ENCODE measurements at regions not wholly inside any gene's neighbourhood (a gene's known extent, or its start where the extent isn't known, plus 50 kb on each side); places are given as distances from the start of the nearest gene placed in this dataset.

DNA sequence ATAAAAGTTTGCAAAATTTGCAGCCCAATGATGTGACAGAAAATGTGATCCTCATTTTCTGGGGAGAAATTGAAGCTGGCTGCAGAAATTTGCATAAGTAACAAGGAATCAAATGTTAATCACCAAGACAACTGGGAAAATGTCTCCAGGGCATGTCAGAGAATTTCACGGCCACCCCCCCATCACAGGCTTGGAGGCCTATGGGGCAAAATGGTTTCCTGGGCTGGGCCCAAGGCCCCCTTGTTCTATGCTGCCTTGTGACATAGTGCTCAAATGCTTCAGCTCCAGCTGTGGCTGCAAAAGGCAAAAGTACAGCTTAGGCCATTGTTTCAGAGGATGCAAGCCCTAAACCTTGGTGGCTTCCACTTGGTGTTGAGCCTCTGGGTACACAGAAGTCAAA, 1202.6 kb downstream of the EPHA7 start:
- DNase-seq (ENCODE audit: insufficient read length) (no peak), FAIRE-seq (no peak)
- TF ChIP-seq POLR2A (IDR thresholded peaks at IDR 0.05; ENCODE audit: low read depth, low read length) (no peak), POLR2AphosphoS5 (IDR thresholded peaks at IDR 0.05; ENCODE audit: low read depth, low read length) (no peak), TAF1 (IDR thresholded peaks at IDR 0.05; ENCODE audit: borderline replicate concordance, low read depth, low read length) (no peak)

DNA sequence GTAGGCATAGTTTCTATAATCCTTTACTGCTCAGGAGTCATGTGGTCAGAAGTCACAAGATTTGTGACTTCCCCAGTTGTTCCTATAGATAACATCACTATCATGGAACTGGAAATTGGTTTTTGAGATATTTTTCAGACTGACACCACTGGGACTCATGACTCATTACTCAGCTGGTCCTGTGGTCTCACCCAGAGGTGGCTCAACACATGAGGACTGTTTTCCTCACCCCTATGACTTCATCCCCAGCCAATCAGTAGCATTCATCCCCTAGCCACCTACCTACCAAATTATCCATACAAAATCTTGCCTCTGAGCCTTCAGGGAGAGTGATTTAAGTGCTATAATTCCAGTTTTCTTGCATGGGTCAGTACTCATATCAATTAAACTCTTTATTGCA, 1217.7 kb downstream of the EPHA7 start:
- TF ChIP-seq POLR2A (IDR thresholded peaks at IDR 0.05; ENCODE audit: low read depth, low read length) (no peak), POLR2AphosphoS5 (IDR thresholded peaks at IDR 0.05; ENCODE audit: low read depth, low read length) (no peak), TAF1 (IDR thresholded peaks at IDR 0.05; ENCODE audit: borderline replicate concordance, low read depth, low read length) (no peak)
- no peak for FAIRE-seq
- DNase-seq (ENCODE audit: insufficient read length): no peak

DNA sequence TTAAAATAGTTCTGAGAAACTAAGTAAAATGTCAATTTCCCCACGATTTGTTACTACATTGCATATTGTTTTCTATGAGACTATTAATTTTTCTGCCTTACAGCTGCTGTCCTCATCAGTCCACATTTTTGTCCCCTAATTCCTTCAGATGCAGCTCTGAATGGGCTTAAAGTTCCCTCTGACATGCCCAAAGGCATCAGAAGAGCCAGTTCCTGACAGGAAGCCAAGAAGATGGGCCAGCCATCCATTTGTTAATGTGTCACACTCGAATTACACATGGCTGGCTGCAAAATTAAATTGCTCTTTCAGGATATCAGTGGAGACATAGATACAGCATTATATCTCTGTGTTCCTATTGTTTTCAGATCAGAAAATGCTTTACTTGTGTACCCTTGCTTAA, 1223.0 kb downstream of the EPHA7 start:
- FAIRE-seq (no peak), DNase-seq (ENCODE audit: insufficient read length) (no peak)
- TF ChIP-seq TAF1 (IDR thresholded peaks at IDR 0.05; ENCODE audit: borderline replicate concordance, low read depth, low read length): no peak
- TF ChIP-seq POLR2AphosphoS5 (IDR thresholded peaks at IDR 0.05; ENCODE audit: low read depth, low read length): no peak
- TF ChIP-seq POLR2A (IDR thresholded peaks at IDR 0.05; ENCODE audit: low read depth, low read length): no peak

- FAIRE-seq (no peak), DNase-seq (ENCODE audit: insufficient read length) (no peak)
- TF ChIP-seq TAF1 (IDR thresholded peaks at IDR 0.05; ENCODE audit: borderline replicate concordance, low read depth, low read length) (no peak), POLR2AphosphoS5 (IDR thresholded peaks at IDR 0.05; ENCODE audit: low read depth, low read length) (no peak), POLR2A (IDR thresholded peaks at IDR 0.05; ENCODE audit: low read depth, low read length) (no peak)
These were observed 1223.6 kb downstream of the EPHA7 start for GRCh38 chr6:92195796-92196195.

- FAIRE-seq (no peak), DNase-seq (ENCODE audit: insufficient read length) (no peak)
- TF ChIP-seq TAF1 (IDR thresholded peaks at IDR 0.05; ENCODE audit: borderline replicate concordance, low read depth, low read length): no peak
- TF ChIP-seq POLR2A (IDR thresholded peaks at IDR 0.05; ENCODE audit: low read depth, low read length): no peak
- no peak for TF ChIP-seq POLR2AphosphoS5 (IDR thresholded peaks at IDR 0.05; ENCODE audit: low read depth, low read length)
These were observed 1231.3 kb downstream of the EPHA7 start for GRCh38 chr6:92188016-92188415.

GRCh38 chr6:92184933-92185332, 1234.4 kb downstream of the EPHA7 start:
- no peak for TF ChIP-seq POLR2AphosphoS5 (IDR thresholded peaks at IDR 0.05; ENCODE audit: low read depth, low read length)
- no peak for TF ChIP-seq POLR2A (IDR thresholded peaks at IDR 0.05; ENCODE audit: low read depth, low read length)
- no peak for TF ChIP-seq TAF1 (IDR thresholded peaks at IDR 0.05; ENCODE audit: borderline replicate concordance, low read depth, low read length)
- FAIRE-seq: no peak

DNA sequence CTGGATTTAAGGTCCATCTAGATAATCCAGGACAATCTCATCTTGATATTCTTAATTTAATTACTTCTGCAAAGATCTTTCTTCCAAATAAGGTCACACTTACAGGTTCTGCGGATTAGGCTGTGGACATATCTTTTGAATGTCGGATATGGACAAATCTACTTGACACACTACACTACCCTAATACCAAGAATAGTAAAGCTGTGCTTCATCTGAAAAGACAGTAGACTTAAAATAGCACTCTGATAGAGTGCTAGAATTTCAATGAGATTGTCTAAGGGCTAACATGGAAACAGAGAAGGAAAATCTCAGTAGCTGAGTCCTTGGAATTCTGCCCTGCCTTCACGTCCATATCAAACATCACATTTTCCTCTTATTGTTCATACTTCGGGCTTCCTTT, 1238.0 kb downstream of the EPHA7 start:
- DNase-seq (ENCODE audit: insufficient read length): no peak
- TF ChIP-seq POLR2AphosphoS5 (IDR thresholded peaks at IDR 0.05; ENCODE audit: low read depth, low read length) (no peak), TAF1 (IDR thresholded peaks at IDR 0.05; ENCODE audit: borderline replicate concordance, low read depth, low read length) (no peak), POLR2A (IDR thresholded peaks at IDR 0.05; ENCODE audit: low read depth, low read length) (no peak)
- no peak for FAIRE-seq

More at GRCh38 chr6:92184933-92185332, 1234.4 kb downstream of the EPHA7 start:
- DNase-seq (ENCODE audit: insufficient read length): no peak

DNA sequence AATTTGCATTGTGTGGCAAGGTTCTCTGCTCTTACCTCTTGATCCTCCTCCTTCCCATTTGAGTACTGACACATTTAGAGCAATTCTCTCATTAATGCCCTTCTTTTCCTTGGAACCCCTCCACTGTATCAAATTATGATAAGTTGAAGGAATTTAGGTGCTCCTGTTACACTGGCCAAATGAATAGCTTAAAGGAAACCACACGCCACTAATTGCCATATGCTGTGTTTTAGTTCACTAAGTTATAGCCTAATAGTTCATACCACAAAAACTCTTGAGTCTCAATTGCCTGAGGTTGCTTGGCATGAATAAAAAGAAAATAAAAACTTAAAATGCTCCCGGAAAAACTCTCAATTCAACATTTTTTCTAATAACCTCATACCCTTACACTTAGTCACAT, 1239.3 kb downstream of the EPHA7 start:
- TF ChIP-seq POLR2AphosphoS5 (IDR thresholded peaks at IDR 0.05; ENCODE audit: low read depth, low read length) (no peak), TAF1 (IDR thresholded peaks at IDR 0.05; ENCODE audit: borderline replicate concordance, low read depth, low read length) (no peak)
- no peak for DNase-seq (ENCODE audit: insufficient read length)
- FAIRE-seq: no peak

DNA sequence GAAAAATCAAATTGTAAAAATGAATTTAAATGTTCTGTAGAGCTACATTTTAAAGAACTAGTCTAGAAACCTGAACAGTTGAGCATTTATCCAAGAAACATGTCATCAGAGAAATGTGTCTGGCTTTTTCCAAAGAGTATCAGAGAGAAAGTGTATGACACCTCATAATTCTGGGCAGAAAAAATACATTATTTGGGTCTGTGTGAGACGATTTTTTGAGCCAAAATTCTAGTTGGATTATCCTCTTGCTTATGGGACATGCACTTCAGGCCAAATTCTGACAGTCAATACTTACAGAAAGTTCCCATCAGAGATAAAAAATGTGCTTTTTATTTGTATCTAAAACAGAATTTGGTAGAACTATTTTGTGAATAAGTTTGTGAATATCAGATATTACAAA, 1242.7 kb downstream of the EPHA7 start:
- TF ChIP-seq POLR2AphosphoS5 (IDR thresholded peaks at IDR 0.05; ENCODE audit: low read depth, low read length) (no peak), TAF1 (IDR thresholded peaks at IDR 0.05; ENCODE audit: borderline replicate concordance, low read depth, low read length) (no peak), POLR2A (IDR thresholded peaks at IDR 0.05; ENCODE audit: low read depth, low read length) (no peak)
- FAIRE-seq: no peak
- no peak for DNase-seq (ENCODE audit: insufficient read length)

GRCh38 chr6:92174398-92175073, 1244.8 kb downstream of the EPHA7 start:
- FAIRE-seq (no peak), DNase-seq (ENCODE audit: insufficient read length) (no peak)
- TF ChIP-seq TAF1 (IDR thresholded peaks at IDR 0.05; ENCODE audit: borderline replicate concordance, low read depth, low read length): no peak
- no peak for TF ChIP-seq POLR2A (IDR thresholded peaks at IDR 0.05; ENCODE audit: low read depth, low read length)
- TF ChIP-seq POLR2AphosphoS5 (IDR thresholded peaks at IDR 0.05; ENCODE audit: low read depth, low read length): no peak

DNA sequence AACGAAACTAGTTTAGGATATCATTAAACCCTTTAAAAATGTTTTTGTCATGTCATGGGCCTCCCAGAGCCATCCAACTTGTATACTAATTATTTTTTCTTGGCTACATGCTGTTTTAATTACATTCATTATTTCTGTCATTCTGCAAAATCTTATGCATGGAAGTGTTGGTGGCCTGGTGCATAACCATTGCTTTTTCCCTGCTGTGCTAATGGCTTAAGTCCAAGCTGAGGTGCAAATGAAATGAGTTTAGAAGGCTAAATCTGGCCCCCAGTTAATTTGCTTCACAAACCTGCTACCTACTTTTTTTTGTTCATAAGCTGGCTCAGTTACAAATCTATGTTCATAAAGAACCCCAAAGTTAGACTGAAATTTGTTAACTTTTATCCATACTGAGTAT, 1249.9 kb downstream of the EPHA7 start:
- no peak for TF ChIP-seq POLR2A (IDR thresholded peaks at IDR 0.05; ENCODE audit: low read depth, low read length)
- TF ChIP-seq POLR2AphosphoS5 (IDR thresholded peaks at IDR 0.05; ENCODE audit: low read depth, low read length): no peak
- no peak for TF ChIP-seq TAF1 (IDR thresholded peaks at IDR 0.05; ENCODE audit: borderline replicate concordance, low read depth, low read length)
- FAIRE-seq (no peak), DNase-seq (ENCODE audit: insufficient read length) (no peak)

- FAIRE-seq (no peak), DNase-seq (ENCODE audit: insufficient read length) (no peak)
- TF ChIP-seq POLR2AphosphoS5 (IDR thresholded peaks at IDR 0.05; ENCODE audit: low read depth, low read length): no peak
- no peak for TF ChIP-seq TAF1 (IDR thresholded peaks at IDR 0.05; ENCODE audit: borderline replicate concordance, low read depth, low read length)
- no peak for TF ChIP-seq POLR2A (IDR thresholded peaks at IDR 0.05; ENCODE audit: low read depth, low read length)
These were observed 1252.7 kb downstream of the EPHA7 start for GRCh38 chr6:92166666-92167065.
